NT2/D1 (cell line): ENCODE measurements at regions not wholly inside any gene's neighbourhood (a gene's known extent, or its start where the extent isn't known, plus 50 kb on each side); places are given as distances from the start of the nearest gene placed in this dataset.

Source experiments
- SUZ12 ChIP-seq: IDR thresholded peaks from 2 replicates; pipeline ENCODE4 v1.6.1; 2011; ENCODE audit not compliant: insufficient read length, insufficient read depth; ENCODE audit errors: extremely low read depth
- YY1 ChIP-seq: IDR thresholded peaks from 2 replicates; pipeline ENCODE4 v1.6.1; 2011; ENCODE audit not compliant: insufficient read length, insufficient read depth
- ZNF274 ChIP-seq: IDR thresholded peaks from 2 replicates; pipeline ENCODE4 v1.6.1; 2011; ENCODE audit warnings: mild to moderate bottlenecking, low read depth, low read length

DNA sequence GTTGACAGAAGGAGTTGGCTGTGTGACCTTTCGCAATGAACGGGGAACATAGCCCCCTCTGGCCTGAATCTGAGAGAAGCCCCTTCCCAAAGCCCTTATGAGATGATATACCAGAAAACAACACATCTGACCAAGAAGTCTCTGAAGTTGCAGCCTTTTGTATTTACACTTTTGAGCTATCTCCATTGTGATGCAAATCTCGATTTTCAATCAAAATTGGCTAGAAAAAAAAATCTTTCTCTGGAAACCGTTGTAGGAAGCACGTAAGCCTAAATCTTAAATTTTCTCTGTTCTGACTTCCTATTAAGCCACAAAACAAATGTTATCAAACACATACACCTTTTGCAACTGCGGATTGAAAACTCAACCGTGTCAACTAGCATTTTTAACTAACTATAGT lies 71.4 kb upstream of the OLIG2 start:
- no peak for TF ChIP-seq YY1
- TF ChIP-seq SUZ12: no peak
- TF ChIP-seq ZNF274: no peak
